Activated T-cell treated with anti-CD3 and anti-CD28 coated beads, Interleukin-2, amount 50 U/mL, for 1 hour (primary cell): ENCODE measurements at regions not wholly inside any gene's neighbourhood (a gene's known extent, or its start where the extent isn't known, plus 50 kb on each side); places are given as distances from the start of the nearest gene placed in this dataset.
"Not testable (repeated sequence)": the region's sequence is repeated elsewhere in the genome, so short reads cannot be mapped to it uniquely, and the experiment has no call there.

Source experiments
- DNase-seq: peaks from one replicate; pipeline ENCODE4 v3.0.0-alpha.2; 2020

- no peak for DNase-seq
Observed at GRCh38 chr1:70674941-70675685, 264.0 kb downstream of the CTH start.

GRCh38 chr1:70675737-70676156 lies 264.7 kb downstream of the CTH start:
- no peak for DNase-seq

- DNase-seq, result peak; percentile 24
Observed at GRCh38 chr1:70685300-70686286, 274.5 kb downstream of the CTH start.

GRCh38 chr1:70688580-70688979 lies 277.5 kb downstream of the CTH start:
- no peak for DNase-seq

- DNase-seq, result no peak
Observed at GRCh38 chr1:70706381-70707037, 295.4 kb downstream of the CTH start.

GRCh38 chr1:70707214-70707613 lies 296.1 kb downstream of the CTH start:
- no peak for DNase-seq

GRCh38 chr1:70714149-70714548 lies 303.1 kb downstream of the CTH start:
- DNase-seq, result no peak

- no peak for DNase-seq
Observed at GRCh38 chr1:70717211-70717610, 306.1 kb downstream of the CTH start.

- no peak for DNase-seq
Observed at GRCh38 chr1:70717656-70718055, 306.6 kb downstream of the CTH start.

- no peak for DNase-seq
Observed at GRCh38 chr1:70718086-70718630, 307.1 kb downstream of the CTH start.

- no peak for DNase-seq
Observed at GRCh38 chr1:70719154-70719553, 308.1 kb downstream of the CTH start.

GRCh38 chr1:70720109-70720508 lies 309.0 kb downstream of the CTH start:
- DNase-seq, result no peak

- no peak for DNase-seq
Observed at GRCh38 chr1:70720521-70720920, 309.5 kb downstream of the CTH start.

GRCh38 chr1:70727886-70728489 lies 316.9 kb downstream of the CTH start:
- DNase-seq, result no peak

- not testable (repeated sequence) for DNase-seq
Observed at GRCh38 chr1:70736518-70736917, 311.1 kb downstream of the PTGER3 start.

GRCh38 chr1:70737125-70737524 lies 310.5 kb downstream of the PTGER3 start:
- DNase-seq, result no peak

- DNase-seq, result no peak
Observed at GRCh38 chr1:70738624-70739023, 309.0 kb downstream of the PTGER3 start.

GRCh38 chr1:70745199-70745598 lies 302.4 kb downstream of the PTGER3 start:
- no peak for DNase-seq

- not testable (repeated sequence) for DNase-seq
Observed at GRCh38 chr1:70746062-70746461, 301.6 kb downstream of the PTGER3 start.

- DNase-seq, result not testable (repeated sequence)
Observed at GRCh38 chr1:70747123-70747522, 300.5 kb downstream of the PTGER3 start.

GRCh38 chr1:70751676-70752287 lies 295.8 kb downstream of the PTGER3 start:
- DNase-seq, result not testable (repeated sequence)

GRCh38 chr1:70754701-70755100 lies 292.9 kb downstream of the PTGER3 start:
- DNase-seq, result no peak
